Neuronal stem cell (in vitro differentiated cells): ENCODE measurements at regions not wholly inside any gene's neighbourhood (a gene's known extent, or its start where the extent isn't known, plus 50 kb on each side); places are given as distances from the start of the nearest gene placed in this dataset.

Experiments used
- DNase-seq: peaks from one replicate; pipeline ENCODE4 v3.0.0-alpha.2; 2013; ENCODE audit warnings: low spot score
- H2AFZ ChIP-seq: one replicate; pipeline ENCODE4 v1.6.1; 2013; ENCODE audit warnings: mild to moderate bottlenecking, low read length, inconsistent platforms
- H2AK5ac ChIP-seq: 2 replicates; pipeline ENCODE4 v1.6.1; 2013; ENCODE audit warnings: low read depth, mild to moderate bottlenecking, inconsistent platforms, low read length, moderate library complexity, mixed read lengths
- H2BK120ac ChIP-seq: 2 replicates; pipeline ENCODE4 v1.6.1; 2013; ENCODE audit warnings: low read depth, mild to moderate bottlenecking, inconsistent platforms, low read length, moderate library complexity, mixed read lengths
- H2BK12ac ChIP-seq: one replicate; pipeline ENCODE4 v1.6.1; 2013; ENCODE audit warnings: low read length, inconsistent platforms
- H2BK15ac ChIP-seq: 2 replicates; pipeline ENCODE4 v1.6.1; 2013; ENCODE audit warnings: mild to moderate bottlenecking, low read length, inconsistent platforms, mixed read lengths
- H2BK5ac ChIP-seq: one replicate; pipeline ENCODE4 v1.6.1; 2013; ENCODE audit warnings: inconsistent platforms, mild to moderate bottlenecking, low read length, moderate library complexity
- H3K14ac ChIP-seq: one replicate; pipeline ENCODE4 v1.6.1; 2013; ENCODE audit warnings: low read length, inconsistent platforms
- H3K18ac ChIP-seq: 2 replicates; pipeline ENCODE4 v1.6.1; 2013; ENCODE audit warnings: low read length, inconsistent platforms
- H3K23ac ChIP-seq: 2 replicates; pipeline ENCODE4 v1.6.1; 2013; ENCODE audit warnings: low read depth, mild to moderate bottlenecking, mixed read lengths, low read length, inconsistent platforms; ENCODE audit not compliant: poor library complexity
- H3K27ac ChIP-seq: replicated peaks from 3 replicates; pipeline ENCODE4 v1.5.1; 2013; ENCODE audit warnings: low read length, inconsistent platforms
- H3K27me3 ChIP-seq, 3 experiments: 2 replicates each; pipeline ENCODE4 v1.6.1; 2013; ENCODE audit warnings: low read length in 3 of 3, mild to moderate bottlenecking in 2 of 3, inconsistent platforms in 1 of 3, low read depth in 1 of 3, mixed read lengths in 1 of 3, moderate library complexity in 1 of 3; ENCODE audit not compliant: control insufficient read depth in 3 of 3, insufficient read depth in 3 of 3
- H3K36me3 ChIP-seq, 2 donors: replicated peaks in 1 of 2; 2 replicates each; pipeline ENCODE4 v1.6.1; 2013; ENCODE audit warnings: low read length in 2 of 2; ENCODE audit not compliant: control insufficient read depth in 2 of 2, insufficient read depth in 2 of 2
- H3K4ac ChIP-seq: 2 replicates; pipeline ENCODE4 v1.6.1; 2013; ENCODE audit warnings: inconsistent platforms, mild to moderate bottlenecking, low read length, moderate library complexity
- H3K4me1 ChIP-seq, 2 donors: 1 replicate in 1 of 2; 2 replicates in 1 of 2; pipeline ENCODE4 v1.6.1; 2013; ENCODE audit warnings: low read length in 2 of 2, low read depth in 1 of 2; ENCODE audit not compliant: control insufficient read depth in 2 of 2, insufficient read depth in 1 of 2
- H3K4me2 ChIP-seq: one replicate; pipeline ENCODE4 v1.6.1; 2013; ENCODE audit warnings: mild to moderate bottlenecking, low read length, inconsistent platforms; ENCODE audit not compliant: insufficient read depth, poor library complexity, severe bottlenecking
- H3K4me3 ChIP-seq, 2 donors: 2 replicates each; pipeline ENCODE4 v1.5.1; 2013; ENCODE audit warnings: low read length in 2 of 2, mild to moderate bottlenecking in 2 of 2, inconsistent platforms in 1 of 2, moderate library complexity in 1 of 2
- H3K79me1 ChIP-seq: one replicate; pipeline ENCODE4 v1.6.1; 2013; ENCODE audit warnings: low read depth, mild to moderate bottlenecking, inconsistent platforms, low read length, moderate library complexity
- H3K9ac ChIP-seq: one replicate; pipeline ENCODE4 v1.6.1; 2013; ENCODE audit warnings: mild to moderate bottlenecking, low read depth, low read length, inconsistent platforms; ENCODE audit not compliant: poor library complexity
- H3K9me3 ChIP-seq, 2 donors: replicated peaks in 1 of 2; 2 replicates each; pipeline versions ENCODE3 to v1.6.1; 2013; ENCODE audit warnings: low read length in 2 of 2, mild to moderate bottlenecking in 2 of 2, inconsistent platforms in 1 of 2, low read depth in 1 of 2, mixed read lengths in 1 of 2, moderate library complexity in 1 of 2; ENCODE audit not compliant: control insufficient read depth in 2 of 2, insufficient read depth in 1 of 2
- H4K8ac ChIP-seq: one replicate; pipeline ENCODE4 v1.6.1; 2013; ENCODE audit warnings: low read depth, mild to moderate bottlenecking, inconsistent platforms, low read length, moderate library complexity
- H4K91ac ChIP-seq: one replicate; pipeline ENCODE4 v1.6.1; 2013; ENCODE audit warnings: low read length, low read depth, mild to moderate bottlenecking, inconsistent platforms; ENCODE audit not compliant: poor library complexity
- WGBS, 2 donors: extraction: QIAGEN DNeasy Blood & Tissue Kit; methylation state at CpG; one replicate each; pipeline ENCODE4 v1.1.7; 2013; ENCODE audit warnings: missing lambda C conversion rate in 2 of 2, mixed read lengths in 1 of 2; ENCODE audit not compliant: insufficient read length in 2 of 2, insufficient replicate concordance in 1 of 2; ENCODE audit errors: extremely low coverage in 2 of 2; 5-methylcytosine and 5-hydroxymethylcytosine counted together

DNA sequence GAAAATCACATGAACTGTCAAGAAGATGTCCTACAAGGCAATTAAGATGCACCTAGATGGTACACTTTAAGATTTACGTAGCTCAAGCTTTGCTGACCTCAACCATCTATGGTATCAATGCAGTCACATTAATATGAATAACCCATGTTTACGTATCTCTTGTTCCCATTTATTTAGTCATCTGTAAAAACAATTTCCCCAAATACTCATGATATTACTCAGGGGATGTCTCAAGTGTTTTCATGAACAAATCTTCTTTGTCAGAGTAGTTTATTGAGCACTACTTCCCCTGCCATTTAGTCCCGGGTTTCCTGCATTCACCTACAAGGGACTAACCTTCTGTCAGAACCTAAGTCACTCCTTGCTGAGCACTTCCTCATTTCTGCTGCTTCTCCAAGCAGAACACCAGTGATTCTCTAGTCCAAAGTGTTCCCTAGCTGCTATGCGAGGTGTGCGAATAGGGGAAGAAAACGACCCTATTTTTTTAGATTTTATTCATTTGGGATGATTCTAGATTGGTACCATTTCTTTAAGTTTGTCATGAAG lies 554.3 kb upstream of the LRRC4C start:
- no peak overlapping the region for H2AFZ ChIP-seq
- no peaks in the 10 kb centered on the region for H3K27me3 ChIP-seq
- H3K79me1 ChIP-seq = no peaks in the 10 kb centered on the region
- H3K4me1 ChIP-seq = no peaks in the 10 kb centered on the region
- H3K4me3 ChIP-seq = no peak overlapping the region
- H3K4me2 ChIP-seq = no peak overlapping the region
- H3K36me3 ChIP-seq = no peaks in the 10 kb centered on the region
- no peak overlapping the region for H2BK5ac ChIP-seq
- H3K27ac ChIP-seq = no peak overlapping the region
- DNase-seq = no peak
- no peak overlapping the region for H2BK15ac ChIP-seq
- no peak overlapping the region for H4K91ac ChIP-seq
- no peak overlapping the region for H3K18ac ChIP-seq
- no peak overlapping the region for H3K4ac ChIP-seq
- no peak overlapping the region for H3K14ac ChIP-seq
- no peak overlapping the region for H3K23ac ChIP-seq
- H2BK120ac ChIP-seq = no peak overlapping the region
- H3K9ac ChIP-seq = no peak overlapping the region
- no peaks in the 10 kb centered on the region for H3K9me3 ChIP-seq
- H4K8ac ChIP-seq = no peak overlapping the region
- no peak overlapping the region for H2AK5ac ChIP-seq
- no CpG with 5 or more reads among the region's 6 CpGs for WGBS, 2 donors
- H2BK12ac ChIP-seq = no peak overlapping the region

GRCh38 chr11:42021911-42022310 lies 562.5 kb upstream of the LRRC4C start:
- Histone ChIP-seq H3K4me3 (no peak overlapping the region), H3K36me3 (no peaks in the 10 kb centered on the region), H3K4me2 (no peak overlapping the region), H4K8ac (no peak overlapping the region), H3K4ac (no peak overlapping the region), H2AFZ (no peak overlapping the region), H3K14ac (no peak overlapping the region), H4K91ac (no peak overlapping the region), H3K4me1 (peaks cover 0 to 1% of the 10 kb centered on the region in 2 donors), H2AK5ac (no peak overlapping the region), H3K27me3 (no peaks in the 10 kb centered on the region), H3K79me1 (no peaks in the 10 kb centered on the region), H2BK15ac (no peak overlapping the region), H3K23ac (no peak overlapping the region), H2BK5ac (no peak overlapping the region), H3K27ac (no peak overlapping the region), H3K9ac (no peak overlapping the region), H2BK120ac (no peak overlapping the region), H2BK12ac (no peak overlapping the region), H3K9me3 (peaks cover 0 to 2% of the 10 kb centered on the region in 2 donors), H3K18ac (no peak overlapping the region)
- no CpG with 5 or more reads among the region's 2 CpGs for WGBS, 2 donors
- no peak for DNase-seq

- Histone ChIP-seq H2AFZ (no peak overlapping the region), H4K8ac (no peak overlapping the region), H4K91ac (no peak overlapping the region), H2BK120ac (no peak overlapping the region), H3K27me3 (no peaks in the 10 kb centered on the region), H3K9me3 (peaks cover 0 to 2% of the 10 kb centered on the region in 2 donors), H3K23ac (no peak overlapping the region), H3K79me1 (no peaks in the 10 kb centered on the region), H2BK12ac (no peak overlapping the region), H2BK15ac (no peak overlapping the region), H3K4me3 (no peak overlapping the region), H3K14ac (no peak overlapping the region), H2BK5ac (no peak overlapping the region), H3K4me1 (peaks cover 0 to 1% of the 10 kb centered on the region in 2 donors), H3K27ac (no peak overlapping the region), H3K9ac (no peak overlapping the region), H3K4me2 (no peak overlapping the region), H3K4ac (no peak overlapping the region), H2AK5ac (no peak overlapping the region), H3K36me3 (no peaks in the 10 kb centered on the region), H3K18ac (no peak overlapping the region)
- DNase-seq = no peak
Measured at GRCh38 chr11:42023267-42023666, 563.8 kb upstream of the LRRC4C start.

DNA sequence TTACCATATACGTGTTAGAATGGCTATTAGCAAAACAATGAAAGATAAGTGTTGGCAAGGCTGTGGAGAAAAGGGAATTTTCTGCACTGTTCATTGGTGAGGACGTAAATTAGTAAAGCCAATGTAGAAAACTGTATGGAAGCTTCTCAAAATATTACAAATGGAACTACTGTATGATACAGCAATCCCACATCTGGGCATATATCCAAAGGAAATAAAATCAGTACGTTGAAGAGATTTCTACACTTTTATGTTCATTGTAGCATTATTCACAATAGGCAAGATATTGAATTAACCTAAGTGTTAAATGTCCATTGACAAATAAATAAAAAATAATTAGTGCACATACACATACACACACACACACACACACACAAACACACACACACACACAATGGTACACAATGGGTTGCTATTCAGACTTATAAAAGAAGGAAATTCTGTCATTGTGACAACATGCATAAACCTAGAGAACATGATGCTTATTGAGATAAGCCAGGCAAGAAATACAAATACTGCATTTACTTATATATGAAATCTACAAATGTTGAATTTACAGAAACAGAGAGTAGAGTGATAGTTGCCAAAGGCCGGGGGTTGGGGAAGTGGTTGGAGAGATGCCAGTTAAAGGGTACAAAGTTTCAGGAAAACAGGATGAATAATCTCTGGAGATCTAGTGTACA lies 565.8 kb upstream of the LRRC4C start:
- Histone ChIP-seq H2BK12ac (no peak overlapping the region), H2AFZ (no peak overlapping the region), H3K4me3 (no peak overlapping the region), H3K23ac (no peak overlapping the region), H3K9me3 (peaks cover 0 to 2% of the 10 kb centered on the region in 2 donors), H3K18ac (no peak overlapping the region), H3K79me1 (no peaks in the 10 kb centered on the region), H3K4me2 (no peak overlapping the region), H2BK120ac (no peak overlapping the region), H2BK15ac (no peak overlapping the region), H2BK5ac (no peak overlapping the region), H3K27me3 (no peaks in the 10 kb centered on the region), H4K8ac (no peak overlapping the region), H2AK5ac (no peak overlapping the region), H3K4me1 (no peaks in the 10 kb centered on the region), H3K27ac (no peak overlapping the region), H3K36me3 (no peaks in the 10 kb centered on the region), H3K9ac (no peak overlapping the region), H3K14ac (no peak overlapping the region), H3K4ac (no peak overlapping the region), H4K91ac (no peak overlapping the region)
- DNase-seq = no peak
- no CpG with 5 or more reads among the region's 4 CpGs for whole genome bisulfite sequencing, 2 donors
